Peyer's patch (tissue), 4 donors: ENCODE measurements at regions not wholly inside any gene's neighbourhood (a gene's known extent, or its start where the extent isn't known, plus 50 kb on each side); places are given as distances from the start of the nearest gene placed in this dataset.

Experiments used
- DNase-seq, 3 donors: peaks; one replicate each; pipeline ENCODE4 v3.0.0-alpha.2; 2017 to 2019
- H3K27ac ChIP-seq, 4 donors: fragments of 200-600 bp; sonication (generic); one replicate each; pipeline ENCODE4 v1.5.1; 2016 to 2019
- H3K27me3 ChIP-seq, 2 donors: fragments of 200-600 bp; sonication (generic); one replicate each; pipeline ENCODE4 v1.5.1; 2019
- H3K36me3 ChIP-seq, 3 donors: fragments of 200-600 bp; sonication (generic); one replicate each; pipeline ENCODE4 v1.5.1; 2016 to 2019
- H3K4me1 ChIP-seq, 4 donors: fragments of 200-600 bp; sonication (generic); one replicate each; pipeline ENCODE4 v1.5.1; 2016 to 2019
- H3K4me3 ChIP-seq, 4 donors: fragments of 200-600 bp; sonication (generic); 1 replicate in 3 of 4; 2 replicates in 1 of 4; pipeline ENCODE4 v1.5.1; 2016 to 2019; ENCODE audit warnings: mild to moderate bottlenecking in 1 of 4
- H3K9me3 ChIP-seq, 4 donors: fragments of 200-600 bp; sonication (generic); one replicate each; pipeline ENCODE4 v1.5.1; 2016 to 2019; ENCODE audit warnings: mild to moderate bottlenecking in 1 of 4
- POLR2A ChIP-seq, 2 donors: fragments of 450-650 bp; IDR thresholded peaks; one replicate each; pipeline ENCODE4 v1.5.1; 2017; ENCODE audit warnings: antibody characterized with exemption in 2 of 2, mild to moderate bottlenecking in 2 of 2, moderate library complexity in 2 of 2
- TF ChIP-seq, protein P1 (sequence below), 6 experiments: fragments of 450-650 bp in 4 of 6; fragments of 200-600 bp in 2 of 6; sonication (generic) in 1 of 6; IDR thresholded peaks; one replicate each; pipeline ENCODE4 v1.5.1; 2017 to 2019; ENCODE audit warnings: antibody characterized with exemption in 6 of 6, mild to moderate bottlenecking in 3 of 6, moderate library complexity in 1 of 6

DNA sequence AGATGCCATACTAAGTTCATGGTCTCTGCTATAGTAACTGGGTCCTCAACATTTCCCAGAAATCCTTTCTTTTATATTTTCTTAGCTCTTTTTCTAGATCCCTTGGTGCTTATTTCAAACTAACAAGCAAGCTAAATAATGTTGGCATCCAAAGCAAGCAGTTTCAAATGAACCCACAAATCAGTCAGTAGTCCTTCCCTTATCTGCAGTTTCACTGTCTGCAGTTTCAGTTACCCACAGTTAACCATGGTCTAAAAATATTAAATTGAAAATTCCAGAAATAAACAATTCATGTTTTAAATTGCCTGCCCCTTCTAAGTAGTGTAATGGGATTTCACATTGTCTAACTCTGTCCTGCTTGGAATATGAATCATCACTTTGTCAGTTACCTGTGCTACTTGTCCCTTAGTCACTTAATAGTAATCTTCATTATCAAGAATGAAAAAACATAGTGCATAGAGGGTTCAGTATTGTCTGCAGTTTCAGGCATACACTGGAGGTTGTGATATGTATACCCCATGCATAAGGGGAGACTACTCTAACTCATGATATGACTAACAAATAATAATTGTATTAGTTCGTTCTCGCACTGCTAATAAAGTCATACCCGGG lies 633.7 kb downstream of the MECOM start:
- Histone ChIP-seq H3K9me3 (no peaks in the 10 kb centered on the region), H3K27me3 (no peaks in the 10 kb centered on the region), H3K4me1 (peaks cover 0 to 11% (median 0%) of the 10 kb centered on the region in 4 donors), H3K27ac (no peak overlapping the region), H3K4me3 (no peak overlapping the region), H3K36me3 (no peaks in the 10 kb centered on the region)
- TF ChIP-seq, protein P1, sequence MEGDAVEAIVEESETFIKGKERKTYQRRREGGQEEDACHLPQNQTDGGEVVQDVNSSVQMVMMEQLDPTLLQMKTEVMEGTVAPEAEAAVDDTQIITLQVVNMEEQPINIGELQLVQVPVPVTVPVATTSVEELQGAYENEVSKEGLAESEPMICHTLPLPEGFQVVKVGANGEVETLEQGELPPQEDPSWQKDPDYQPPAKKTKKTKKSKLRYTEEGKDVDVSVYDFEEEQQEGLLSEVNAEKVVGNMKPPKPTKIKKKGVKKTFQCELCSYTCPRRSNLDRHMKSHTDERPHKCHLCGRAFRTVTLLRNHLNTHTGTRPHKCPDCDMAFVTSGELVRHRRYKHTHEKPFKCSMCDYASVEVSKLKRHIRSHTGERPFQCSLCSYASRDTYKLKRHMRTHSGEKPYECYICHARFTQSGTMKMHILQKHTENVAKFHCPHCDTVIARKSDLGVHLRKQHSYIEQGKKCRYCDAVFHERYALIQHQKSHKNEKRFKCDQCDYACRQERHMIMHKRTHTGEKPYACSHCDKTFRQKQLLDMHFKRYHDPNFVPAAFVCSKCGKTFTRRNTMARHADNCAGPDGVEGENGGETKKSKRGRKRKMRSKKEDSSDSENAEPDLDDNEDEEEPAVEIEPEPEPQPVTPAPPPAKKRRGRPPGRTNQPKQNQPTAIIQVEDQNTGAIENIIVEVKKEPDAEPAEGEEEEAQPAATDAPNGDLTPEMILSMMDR (IDR thresholded peaks at IDR 0.05): no peak
- no peak for TF ChIP-seq POLR2A (IDR thresholded peaks at IDR 0.05)
- DNase-seq: no peak

DNA sequence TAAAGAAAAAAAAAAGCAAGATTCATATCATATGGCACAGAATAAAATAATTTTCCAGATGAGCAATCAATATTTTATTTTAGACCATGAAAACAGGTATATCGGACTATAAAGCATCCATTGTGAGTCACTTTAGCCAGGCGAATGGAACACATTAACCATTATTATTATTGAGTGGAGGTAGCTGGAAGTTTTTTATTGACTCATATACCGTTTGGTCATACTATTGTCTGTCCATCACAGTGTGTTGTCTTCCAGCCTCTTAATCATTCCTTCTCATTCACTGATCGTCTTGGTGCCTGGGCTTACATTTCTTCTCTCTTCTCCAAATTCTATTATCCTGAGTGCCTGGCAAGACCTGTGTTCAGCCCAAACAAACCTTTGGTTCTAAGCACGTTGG lies 634.8 kb downstream of the MECOM start:
- Histone ChIP-seq H3K36me3 (no peaks in the 10 kb centered on the region), H3K4me1 (peaks cover 0 to 11% (median 0%) of the 10 kb centered on the region in 4 donors), H3K27me3 (no peaks in the 10 kb centered on the region), H3K4me3 (no peak overlapping the region), H3K9me3 (no peaks in the 10 kb centered on the region), H3K27ac (no peak overlapping the region)
- no peak for DNase-seq
- TF ChIP-seq POLR2A (IDR thresholded peaks at IDR 0.05): no peak
- TF ChIP-seq, protein P1 (IDR thresholded peaks at IDR 0.05): no peak

DNA sequence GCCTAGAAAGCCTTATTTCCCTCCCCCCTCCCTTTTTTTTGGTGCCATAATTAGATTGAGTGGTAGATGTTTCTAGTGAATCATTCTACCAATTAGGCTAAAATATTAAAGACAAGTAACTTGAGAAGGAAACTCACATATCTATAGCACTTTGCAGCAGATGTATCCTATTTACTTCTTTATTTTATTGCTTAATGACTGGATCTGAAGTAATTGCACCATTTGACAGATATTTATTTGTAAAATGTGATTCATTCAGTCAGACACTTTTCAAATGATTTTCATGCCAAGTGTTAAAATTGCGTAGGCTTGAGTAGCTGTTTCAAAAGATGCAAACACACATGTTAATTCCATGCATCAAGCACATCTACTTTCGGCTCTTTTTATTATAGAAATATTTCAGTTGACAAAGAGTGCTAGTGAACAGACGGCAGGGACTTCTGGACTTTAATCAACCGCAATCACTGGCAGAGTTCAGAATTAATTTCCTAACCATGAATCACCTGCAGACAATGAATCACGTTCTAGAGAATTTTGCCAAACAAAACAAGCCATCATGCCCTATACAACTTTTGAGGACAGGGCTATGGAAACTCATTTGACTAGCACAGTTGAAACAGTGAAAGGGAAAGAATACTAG lies 636.8 kb downstream of the MECOM start:
- TF ChIP-seq POLR2A (IDR thresholded peaks at IDR 0.05): no peak
- TF ChIP-seq, protein P1 (IDR thresholded peaks at IDR 0.05): no peak
- no peak overlapping the region for H3K4me3 ChIP-seq
- H3K36me3 ChIP-seq: no peaks in the 10 kb centered on the region
- no peak overlapping the region for H3K27ac ChIP-seq
- no peaks in the 10 kb centered on the region for H3K27me3 ChIP-seq
- peak in 1 of 3 donors; percentile 49 for DNase-seq
- peaks cover 0 to 11% (median 0%) of the 10 kb centered on the region in 4 donors for H3K4me1 ChIP-seq
- H3K9me3 ChIP-seq: no peaks in the 10 kb centered on the region

DNA sequence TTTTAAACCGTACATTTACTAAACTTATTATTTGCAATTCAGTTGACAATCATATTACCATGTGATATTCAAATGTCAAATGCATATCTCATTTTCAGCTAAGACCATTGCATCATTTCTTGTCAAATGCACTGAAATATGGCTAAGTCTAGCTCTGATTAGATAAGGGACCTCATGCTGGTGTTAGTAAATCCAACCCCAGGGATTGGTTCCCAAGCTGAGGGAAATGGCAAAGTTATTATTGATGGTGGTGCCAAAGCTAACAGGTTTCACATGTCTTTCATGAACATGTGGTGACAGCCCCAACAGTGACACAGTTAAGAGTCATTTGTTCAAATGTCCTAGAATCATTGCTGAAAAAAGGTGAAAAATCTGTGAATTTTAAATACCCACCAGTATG lies 641.1 kb downstream of the MECOM start:
- Histone ChIP-seq H3K27ac (no peak overlapping the region), H3K27me3 (no peaks in the 10 kb centered on the region), H3K4me1 (peaks cover 0 to 11% (median 0%) of the 10 kb centered on the region in 4 donors), H3K9me3 (no peaks in the 10 kb centered on the region), H3K4me3 (no peak overlapping the region), H3K36me3 (no peaks in the 10 kb centered on the region)
- TF ChIP-seq POLR2A (IDR thresholded peaks at IDR 0.05): no peak
- TF ChIP-seq, protein P1 (IDR thresholded peaks at IDR 0.05): no peak
- DNase-seq: no peak

DNA sequence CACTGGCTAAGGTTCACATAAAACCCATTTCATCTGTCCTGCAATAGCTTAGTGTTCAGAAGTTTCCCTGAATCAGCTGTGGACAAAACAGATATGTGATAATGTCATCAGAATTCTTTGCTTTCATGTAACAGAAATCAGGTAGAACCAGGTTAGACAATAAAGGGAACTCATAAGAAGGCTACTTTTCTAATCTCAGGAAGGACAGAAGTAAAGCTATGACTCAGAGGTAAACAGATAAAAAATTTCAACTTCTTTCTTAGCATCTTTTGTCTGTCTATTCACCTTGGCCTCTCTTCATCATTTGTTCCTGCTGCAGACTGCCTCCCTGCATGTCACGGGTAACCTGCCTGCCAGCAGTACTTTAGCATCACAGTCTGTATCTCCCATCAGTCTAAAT lies 643.1 kb downstream of the MECOM start:
- no peak overlapping the region for H3K4me3 ChIP-seq
- H3K9me3 ChIP-seq: no peaks in the 10 kb centered on the region
- no peaks in the 10 kb centered on the region for H3K27me3 ChIP-seq
- no peak for DNase-seq
- TF ChIP-seq, protein P1 (IDR thresholded peaks at IDR 0.05): no peak
- no peak for TF ChIP-seq POLR2A (IDR thresholded peaks at IDR 0.05)
- H3K36me3 ChIP-seq: no peaks in the 10 kb centered on the region
- H3K4me1 ChIP-seq: no peaks in the 10 kb centered on the region
- no peak overlapping the region for H3K27ac ChIP-seq
